Ureter (tissue), 1 donor: ENCODE measurements at regions not wholly inside any gene's neighbourhood (a gene's known extent, or its start where the extent isn't known, plus 50 kb on each side); places are given as distances from the start of the nearest gene placed in this dataset.
A peak's percentile ranks its signal among the peaks of the same experiment; 100 is the strongest.
"Not testable (repeated sequence)": the region's sequence is repeated elsewhere in the genome, so short reads cannot be mapped to it uniquely, and the experiment has no call there.

ENCODE experiments used
- DNase-seq: peaks from one replicate; pipeline ENCODE4 v3.0.0-alpha.2; 2020; ENCODE audit warnings: low spot score
- donor health status: DM: yes; HTN: yes; CAD: no.

GRCh38 chr3:170705131-170705530 lies 119.3 kb upstream of the SLC7A14 start:
- no peak for DNase-seq

GRCh38 chr3:170703121-170703588 lies 117.3 kb upstream of the SLC7A14 start:
- no peak for DNase-seq

GRCh38 chr3:170701696-170702678 lies 116.1 kb upstream of the SLC7A14 start:
- DNase-seq, result no peak

GRCh38 chr3:170700054-170700404 lies 114.2 kb upstream of the SLC7A14 start:
- no peak for DNase-seq

- no peak for DNase-seq
Measured at GRCh38 chr3:170699158-170700053, 113.5 kb upstream of the SLC7A14 start.

- DNase-seq, result no peak
Measured at GRCh38 chr3:170697908-170698307, 112.0 kb upstream of the SLC7A14 start.

GRCh38 chr3:170697131-170697530 lies 111.3 kb upstream of the SLC7A14 start:
- no peak for DNase-seq

- no peak for DNase-seq
Measured at GRCh38 chr3:170695486-170696064, 109.7 kb upstream of the SLC7A14 start.

- DNase-seq, result no peak
Measured at GRCh38 chr3:170692720-170693119, 106.8 kb upstream of the SLC7A14 start.

GRCh38 chr3:170690661-170690981 lies 104.7 kb upstream of the SLC7A14 start:
- DNase-seq, result no peak

- peak; percentile 54 for DNase-seq
Measured at GRCh38 chr3:170689893-170690660, 104.2 kb upstream of the SLC7A14 start.

GRCh38 chr3:170689296-170689829 lies 103.5 kb upstream of the SLC7A14 start:
- peak; percentile 47 for DNase-seq

GRCh38 chr3:170688222-170688621 lies 102.3 kb upstream of the SLC7A14 start:
- not testable (repeated sequence) for DNase-seq

GRCh38 chr3:170680593-170680992 lies 94.7 kb upstream of the SLC7A14 start:
- no peak for DNase-seq

- DNase-seq, result no peak
Measured at GRCh38 chr3:170679190-170679589, 93.3 kb upstream of the SLC7A14 start.

GRCh38 chr3:170670504-170670903 lies 84.6 kb upstream of the SLC7A14 start:
- DNase-seq, result no peak

GRCh38 chr3:170662986-170663385 lies 77.1 kb upstream of the SLC7A14 start:
- DNase-seq, result not testable (repeated sequence)

- no peak for DNase-seq
Measured at GRCh38 chr3:170660139-170660538, 74.3 kb upstream of the SLC7A14 start.

- DNase-seq, result no peak
Measured at GRCh38 chr3:170657312-170657711, 71.4 kb upstream of the SLC7A14 start.

- no peak for DNase-seq
Measured at GRCh38 chr3:170656284-170656683, 70.4 kb upstream of the SLC7A14 start.

- no peak for DNase-seq
Measured at GRCh38 chr3:170653801-170654200, 67.9 kb upstream of the SLC7A14 start.
